HG02678 (cell line): ENCODE measurements at regions not wholly inside any gene's neighbourhood (a gene's known extent, or its start where the extent isn't known, plus 50 kb on each side); places are given as distances from the start of the nearest gene placed in this dataset.

Experiments used
- ATAC-seq: cut with Tn5 transposase; IDR thresholded peaks from one replicate; pipeline ENCODE4 v1.9.1; 2021; ENCODE audit warnings: mild to moderate bottlenecking, moderate library complexity; ENCODE audit not compliant: unreplicated experiment

- no peak for ATAC-seq
Observed at GRCh38 chr1:90502696-90503095, 214.4 kb downstream of the BARHL2 start.

- ATAC-seq = no peak
Observed at GRCh38 chr1:90502194-90502593, 214.9 kb downstream of the BARHL2 start.

GRCh38 chr1:90501281-90501680 lies 215.8 kb downstream of the BARHL2 start:
- no peak for ATAC-seq

- ATAC-seq = no peak
Observed at GRCh38 chr1:90494748-90495282, 222.3 kb downstream of the BARHL2 start.

GRCh38 chr1:90488451-90488850 lies 228.7 kb downstream of the BARHL2 start:
- ATAC-seq = no peak

- no peak for ATAC-seq
Observed at GRCh38 chr1:90486996-90487395, 230.1 kb downstream of the BARHL2 start.

GRCh38 chr1:90486134-90486824 lies 230.8 kb downstream of the BARHL2 start:
- ATAC-seq = no peak

- ATAC-seq = no peak
Observed at GRCh38 chr1:90480271-90480835, 236.7 kb downstream of the BARHL2 start.

- ATAC-seq = no peak
Observed at GRCh38 chr1:90476994-90477393, 240.1 kb downstream of the BARHL2 start.

GRCh38 chr1:90476411-90476810 lies 240.7 kb downstream of the BARHL2 start:
- ATAC-seq = no peak

GRCh38 chr1:90475631-90476030 lies 241.5 kb downstream of the BARHL2 start:
- no peak for ATAC-seq

GRCh38 chr1:90474731-90475130 lies 242.4 kb downstream of the BARHL2 start:
- no peak for ATAC-seq

GRCh38 chr1:90474158-90474557 lies 242.9 kb downstream of the BARHL2 start:
- ATAC-seq = no peak

- no peak for ATAC-seq
Observed at GRCh38 chr1:90472775-90473174, 244.3 kb downstream of the BARHL2 start.

- no peak for ATAC-seq
Observed at GRCh38 chr1:90459570-90459969, 257.5 kb downstream of the BARHL2 start.

- no peak for ATAC-seq
Observed at GRCh38 chr1:90457985-90458384, 259.1 kb downstream of the BARHL2 start.

GRCh38 chr1:90452491-90452890 lies 264.6 kb downstream of the BARHL2 start:
- ATAC-seq = no peak

GRCh38 chr1:90443354-90443753 lies 273.7 kb downstream of the BARHL2 start:
- no peak for ATAC-seq

- no peak for ATAC-seq
Observed at GRCh38 chr1:90435351-90435750, 281.8 kb downstream of the BARHL2 start.

- no peak for ATAC-seq
Observed at GRCh38 chr1:90434460-90434859, 282.6 kb downstream of the BARHL2 start.

- ATAC-seq = no peak
Observed at GRCh38 chr1:90417126-90417525, 300.0 kb downstream of the BARHL2 start.

GRCh38 chr1:90414201-90414600 lies 302.9 kb downstream of the BARHL2 start:
- no peak for ATAC-seq

GRCh38 chr1:90413519-90413918 lies 303.6 kb downstream of the BARHL2 start:
- ATAC-seq = no peak
